HUES64 (cell line): ENCODE measurements at regions not wholly inside any gene's neighbourhood (a gene's known extent, or its start where the extent isn't known, plus 50 kb on each side); places are given as distances from the start of the nearest gene placed in this dataset.

Experiments
- H3K27ac ChIP-seq: 2 replicates; pipeline ENCODE4 v1.7.0; 2013; ENCODE audit warnings: low read depth, low read length, inconsistent platforms
- H3K27me3 ChIP-seq: 2 replicates; pipeline ENCODE4 v1.6.1; 2013; ENCODE audit warnings: mild to moderate bottlenecking, low read length; ENCODE audit not compliant: insufficient read depth
- H3K36me3 ChIP-seq: 2 replicates; pipeline ENCODE4 v1.6.1; 2013; ENCODE audit warnings: mild to moderate bottlenecking, low read length; ENCODE audit not compliant: insufficient read depth
- H3K4me1 ChIP-seq: 2 replicates; pipeline ENCODE4 v1.6.1; 2013; ENCODE audit warnings: mild to moderate bottlenecking, low read length, moderate library complexity; ENCODE audit not compliant: insufficient read depth
- H3K4me3 ChIP-seq: 2 replicates; pipeline ENCODE4 v1.5.1; 2013; ENCODE audit warnings: mild to moderate bottlenecking, low read length, moderate library complexity
- H3K9ac ChIP-seq: 2 replicates; pipeline ENCODE4 v1.6.1; 2013; ENCODE audit warnings: mild to moderate bottlenecking, low read depth, low read length
- H3K9me3 ChIP-seq: 2 replicates; pipeline ENCODE4 v1.6.1; 2013; ENCODE audit warnings: low read depth, low read length; ENCODE audit not compliant: insufficient read depth
- WGBS: fragments of 150-250, 120-280 bp; methylation state at CpG from one replicate; pipeline ENCODE4 v1.1.7; 2013; ENCODE audit warnings: missing lambda C conversion rate; 5-methylcytosine and 5-hydroxymethylcytosine counted together

GRCh38 chr4:28225050-28225449 is 1364.4 kb downstream of the STIM2 start:
- H3K27me3 ChIP-seq = no peaks in the 10 kb centered on the region
- H3K4me3 ChIP-seq = no peak overlapping the region
- no peak overlapping the region for H3K9ac ChIP-seq
- no peaks in the 10 kb centered on the region for H3K9me3 ChIP-seq
- WGBS = 80% methylated on average over 2 of the region's 2 CpGs
- peaks cover 29% of the 10 kb centered on the region for H3K4me1 ChIP-seq
- H3K27ac ChIP-seq = no peak overlapping the region
- no peaks in the 10 kb centered on the region for H3K36me3 ChIP-seq

- no peaks in the 10 kb centered on the region for H3K9me3 ChIP-seq
- no peak overlapping the region for H3K9ac ChIP-seq
- H3K27me3 ChIP-seq = no peaks in the 10 kb centered on the region
- H3K36me3 ChIP-seq = no peaks in the 10 kb centered on the region
- no peak overlapping the region for H3K27ac ChIP-seq
- peaks cover 29% of the 10 kb centered on the region for H3K4me1 ChIP-seq
- H3K4me3 ChIP-seq = no peak overlapping the region
- WGBS = 84% methylated on average over 4 of the region's 4 CpGs
These were observed 1365.2 kb downstream of the STIM2 start for GRCh38 chr4:28225689-28226353.

GRCh38 chr4:28226962-28227361 is 1366.3 kb downstream of the STIM2 start:
- no peak overlapping the region for H3K4me3 ChIP-seq
- no peaks in the 10 kb centered on the region for H3K27me3 ChIP-seq
- no peaks in the 10 kb centered on the region for H3K36me3 ChIP-seq
- H3K9ac ChIP-seq = no peak overlapping the region
- no peaks in the 10 kb centered on the region for H3K9me3 ChIP-seq
- peaks cover 29% of the 10 kb centered on the region for H3K4me1 ChIP-seq
- H3K27ac ChIP-seq = no peak overlapping the region
- WGBS = no CpG with 5 or more reads among the region's 1 CpG

GRCh38 chr4:28227764-28228163 is 1367.1 kb downstream of the STIM2 start:
- peaks cover 29% of the 10 kb centered on the region for H3K4me1 ChIP-seq
- H3K4me3 ChIP-seq = no peak overlapping the region
- H3K36me3 ChIP-seq = no peaks in the 10 kb centered on the region
- no peaks in the 10 kb centered on the region for H3K9me3 ChIP-seq
- 92% methylated on average over 1 of the region's 1 CpG for WGBS
- no peak overlapping the region for H3K27ac ChIP-seq
- no peaks in the 10 kb centered on the region for H3K27me3 ChIP-seq
- H3K9ac ChIP-seq = no peak overlapping the region

- H3K4me1 ChIP-seq = peaks cover 29% of the 10 kb centered on the region
- WGBS = 100% methylated on average over 1 of the region's 1 CpG
These were observed 1368.2 kb downstream of the STIM2 start for GRCh38 chr4:28228561-28229491.

GRCh38 chr4:28232376-28232775 is 1371.7 kb downstream of the STIM2 start:
- no peak overlapping the region for H3K27ac ChIP-seq
- no peak overlapping the region for H3K9ac ChIP-seq
- no peaks in the 10 kb centered on the region for H3K27me3 ChIP-seq
- WGBS = 93% methylated on average over 2 of the region's 2 CpGs
- no peaks in the 10 kb centered on the region for H3K9me3 ChIP-seq
- H3K36me3 ChIP-seq = no peaks in the 10 kb centered on the region
- peaks cover 19% of the 10 kb centered on the region for H3K4me1 ChIP-seq
- no peak overlapping the region for H3K4me3 ChIP-seq

More at GRCh38 chr4:28228561-28229491, 1368.2 kb downstream of the STIM2 start:
- H3K27ac ChIP-seq = peak overlapping the region; percentile 54
- no peaks in the 10 kb centered on the region for H3K36me3 ChIP-seq
- no peak overlapping the region; the same call in 1 of the 2 replicates for H3K9ac ChIP-seq
- H3K27me3 ChIP-seq = no peaks in the 10 kb centered on the region
- no peaks in the 10 kb centered on the region for H3K9me3 ChIP-seq
- H3K4me3 ChIP-seq = no peak overlapping the region

- H3K4me1 ChIP-seq = peaks cover 19% of the 10 kb centered on the region
- no peak overlapping the region for H3K27ac ChIP-seq
- H3K4me3 ChIP-seq = no peak overlapping the region
- no peaks in the 10 kb centered on the region for H3K36me3 ChIP-seq
- 100% methylated on average over 1 of the region's 1 CpG for WGBS
- H3K9me3 ChIP-seq = no peaks in the 10 kb centered on the region
- H3K27me3 ChIP-seq = no peaks in the 10 kb centered on the region
- H3K9ac ChIP-seq = no peak overlapping the region
These were observed 1372.3 kb downstream of the STIM2 start for GRCh38 chr4:28232951-28233350.

- peaks cover 19% of the 10 kb centered on the region for H3K4me1 ChIP-seq
- H3K36me3 ChIP-seq = no peaks in the 10 kb centered on the region
- H3K27ac ChIP-seq = no peak overlapping the region
- no CpG with 5 or more reads among the region's 2 CpGs for WGBS
- no peaks in the 10 kb centered on the region for H3K27me3 ChIP-seq
- no peaks in the 10 kb centered on the region for H3K9me3 ChIP-seq
- H3K9ac ChIP-seq = no peak overlapping the region
- H3K4me3 ChIP-seq = no peak overlapping the region
These were observed 1373.1 kb downstream of the STIM2 start for GRCh38 chr4:28233724-28234123.

- Histone ChIP-seq H3K27me3 (no peaks in the 10 kb centered on the region), H3K4me3 (no peak overlapping the region), H3K9me3 (no peaks in the 10 kb centered on the region), H3K4me1 (peaks cover 10% of the 10 kb centered on the region), H3K9ac (no peak overlapping the region), H3K27ac (no peak overlapping the region), H3K36me3 (no peaks in the 10 kb centered on the region)
- WGBS = 88% methylated on average over 3 of the region's 3 CpGs
These were observed 1378.2 kb downstream of the STIM2 start for GRCh38 chr4:28238876-28239275.

- Histone ChIP-seq H3K27ac (no peak overlapping the region), H3K9ac (no peak overlapping the region), H3K9me3 (no peaks in the 10 kb centered on the region), H3K4me1 (peaks cover 10% of the 10 kb centered on the region), H3K27me3 (no peaks in the 10 kb centered on the region), H3K4me3 (no peak overlapping the region), H3K36me3 (no peaks in the 10 kb centered on the region)
- WGBS = no CpG with 5 or more reads among the region's 2 CpGs
These were observed 1380.4 kb downstream of the STIM2 start for GRCh38 chr4:28241021-28241420.

GRCh38 chr4:28247805-28248204 is 1387.2 kb downstream of the STIM2 start:
- no peaks in the 10 kb centered on the region for H3K36me3 ChIP-seq
- no peaks in the 10 kb centered on the region for H3K9me3 ChIP-seq
- H3K9ac ChIP-seq = no peak overlapping the region
- H3K4me3 ChIP-seq = no peak overlapping the region
- 96% methylated on average over 2 of the region's 2 CpGs for WGBS
- no peaks in the 10 kb centered on the region for H3K4me1 ChIP-seq
- H3K27ac ChIP-seq = no peak overlapping the region
- H3K27me3 ChIP-seq = no peaks in the 10 kb centered on the region
